GM12892 (cell line): ENCODE measurements at regions not wholly inside any gene's neighbourhood (a gene's known extent, or its start where the extent isn't known, plus 50 kb on each side); places are given as distances from the start of the nearest gene placed in this dataset.

Experiments used
- POLR2A ChIP-seq: IDR thresholded peaks from 2 replicates; pipeline ENCODE4 v1.6.1; 2011; ENCODE audit warnings: low read depth, low read length, control low read depth
- TAF1 ChIP-seq: IDR thresholded peaks from 2 replicates; pipeline ENCODE4 v1.6.1; 2011; ENCODE audit warnings: low read depth, mild to moderate bottlenecking, control low read depth, low read length, borderline replicate concordance

DNA sequence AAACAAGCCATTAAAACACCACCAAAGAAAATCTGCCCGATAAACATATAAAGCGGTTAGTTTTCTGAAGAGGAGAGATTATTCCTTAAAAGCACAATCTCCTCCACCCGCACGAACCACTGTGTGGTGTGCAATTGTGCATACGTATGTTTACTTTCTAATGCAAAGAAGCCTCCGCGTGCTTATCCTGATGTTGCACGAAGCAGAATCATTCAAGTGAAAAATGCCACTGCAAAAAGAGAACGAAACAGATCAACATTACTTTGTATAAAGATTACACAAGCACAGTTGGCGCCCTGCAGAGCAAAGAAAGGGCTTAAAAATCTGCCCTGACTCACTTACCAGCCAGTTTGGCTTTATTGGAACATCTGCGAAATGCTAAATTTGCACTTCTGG lies 166.8 kb downstream of the ZNF281 start:
- no peak for TF ChIP-seq TAF1
- TF ChIP-seq POLR2A: no peak
